Fibroblast of skin of right quadriceps (primary cell): ENCODE measurements at regions not wholly inside any gene's neighbourhood (a gene's known extent, or its start where the extent isn't known, plus 50 kb on each side); places are given as distances from the start of the nearest gene placed in this dataset.
"Not testable (repeated sequence)": the region's sequence is repeated elsewhere in the genome, so short reads cannot be mapped to it uniquely, and the experiment has no call there.

Experiments
- DNase-seq: peaks from one replicate; pipeline ENCODE4 v3.0.0-alpha.2; 2013

DNA sequence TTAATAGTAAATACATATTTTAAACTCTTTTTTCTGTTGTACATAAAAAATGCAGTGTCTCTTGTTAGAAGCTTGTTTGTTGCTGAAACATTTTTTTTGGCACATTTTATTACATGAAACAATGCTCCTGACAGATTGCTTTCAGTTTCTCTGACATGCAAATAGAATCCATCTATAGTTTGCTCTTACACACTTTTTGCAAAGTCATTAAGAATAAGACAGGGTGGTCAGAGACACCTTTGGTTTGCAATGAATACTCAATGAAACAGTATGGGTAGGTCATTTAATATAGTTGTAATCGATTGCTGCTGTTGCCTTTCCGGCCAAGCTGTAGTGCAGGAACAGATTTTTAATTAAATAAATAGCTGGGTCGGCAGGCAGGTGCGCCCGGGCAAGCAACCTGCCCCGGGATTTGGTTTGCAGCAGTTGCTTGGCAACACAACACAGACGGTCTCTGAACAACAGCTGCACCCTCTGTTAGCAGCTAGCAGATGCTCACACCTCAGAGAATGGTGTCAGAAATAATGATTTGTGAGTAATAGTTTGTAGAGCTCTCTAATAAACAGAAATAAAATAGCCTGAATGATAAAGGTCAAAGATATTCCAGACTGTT, 115.7 kb upstream of the CACNA2D1 start:
- DNase-seq: no peak

- DNase-seq: no peak
Observed at GRCh38 chr7:82549616-82550285, 106.2 kb upstream of the CACNA2D1 start.

DNA sequence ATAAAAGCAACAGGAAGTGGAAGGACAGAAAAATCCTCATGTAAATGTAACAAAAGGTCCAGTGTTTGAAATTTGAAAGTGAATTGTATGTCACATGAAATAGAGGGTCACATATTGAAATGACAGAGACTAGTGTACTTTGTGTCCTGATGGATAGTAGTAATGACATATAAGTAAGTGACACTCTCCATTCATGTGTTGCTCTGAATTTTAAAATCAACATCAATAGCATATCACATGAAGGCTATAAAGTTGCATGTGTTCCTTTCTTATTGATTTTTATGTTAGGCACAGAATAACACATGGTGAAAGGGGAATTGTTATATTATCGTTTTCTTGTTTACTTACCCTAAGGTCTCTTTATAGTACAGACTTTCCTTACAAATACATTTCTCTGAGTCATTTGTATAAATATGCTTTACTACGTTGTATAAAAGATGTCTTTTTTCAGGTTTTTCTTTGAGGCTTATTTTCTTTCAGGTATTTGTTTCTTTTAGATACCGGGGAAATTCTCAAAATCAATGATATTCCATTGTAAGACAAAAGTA, 104.6 kb upstream of the CACNA2D1 start:
- no peak for DNase-seq

DNA sequence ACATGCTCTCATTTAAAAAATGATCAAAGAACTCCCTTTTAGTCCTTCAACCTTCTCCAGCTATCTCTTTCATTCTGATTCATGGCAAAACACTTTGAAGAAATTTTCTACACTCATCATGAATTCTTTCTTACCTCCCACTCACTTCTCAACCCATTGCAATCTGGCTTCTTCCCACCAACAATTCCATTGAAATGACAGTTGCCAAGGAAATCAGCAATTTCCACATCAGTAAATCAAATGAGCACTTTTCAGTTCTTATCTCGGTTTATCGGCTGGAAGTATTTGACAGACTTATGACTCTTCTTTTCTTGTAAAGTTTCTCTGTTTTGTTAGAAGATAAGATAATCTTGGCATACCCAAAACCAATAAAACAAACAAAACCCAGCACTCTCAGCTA, 99.1 kb upstream of the CACNA2D1 start:
- DNase-seq: peak; percentile 82

- DNase-seq: no peak
Observed at GRCh38 chr7:82539969-82540368, 96.4 kb upstream of the CACNA2D1 start.

DNA sequence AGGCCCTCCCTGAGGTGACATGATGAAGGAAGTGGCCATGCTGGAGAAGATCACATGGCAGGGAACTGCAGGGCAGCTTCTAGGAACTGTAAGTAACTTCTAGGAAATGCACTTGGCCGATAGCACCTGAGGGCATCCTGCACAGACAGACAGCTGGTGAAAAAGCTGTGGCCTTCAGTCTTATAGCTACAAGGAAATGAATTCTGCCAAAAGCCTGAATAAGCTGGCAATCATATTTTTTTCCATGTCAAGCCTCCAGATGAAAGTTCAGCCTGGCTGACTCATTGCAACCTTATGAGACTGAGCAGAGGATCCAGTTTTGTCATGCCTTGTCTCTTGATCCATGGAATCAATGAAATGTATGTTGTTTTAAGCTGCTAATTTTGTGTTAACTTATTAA, 91.1 kb upstream of the CACNA2D1 start:
- peak; percentile 20 for DNase-seq

- peak; percentile 2 for DNase-seq
Observed at GRCh38 chr7:82530361-82530760, 86.8 kb upstream of the CACNA2D1 start.

- peak; percentile 17 for DNase-seq
Observed at GRCh38 chr7:82528577-82529310, 85.2 kb upstream of the CACNA2D1 start.

GRCh38 chr7:82527851-82528250, 84.3 kb upstream of the CACNA2D1 start:
- peak; percentile 20 for DNase-seq

DNA sequence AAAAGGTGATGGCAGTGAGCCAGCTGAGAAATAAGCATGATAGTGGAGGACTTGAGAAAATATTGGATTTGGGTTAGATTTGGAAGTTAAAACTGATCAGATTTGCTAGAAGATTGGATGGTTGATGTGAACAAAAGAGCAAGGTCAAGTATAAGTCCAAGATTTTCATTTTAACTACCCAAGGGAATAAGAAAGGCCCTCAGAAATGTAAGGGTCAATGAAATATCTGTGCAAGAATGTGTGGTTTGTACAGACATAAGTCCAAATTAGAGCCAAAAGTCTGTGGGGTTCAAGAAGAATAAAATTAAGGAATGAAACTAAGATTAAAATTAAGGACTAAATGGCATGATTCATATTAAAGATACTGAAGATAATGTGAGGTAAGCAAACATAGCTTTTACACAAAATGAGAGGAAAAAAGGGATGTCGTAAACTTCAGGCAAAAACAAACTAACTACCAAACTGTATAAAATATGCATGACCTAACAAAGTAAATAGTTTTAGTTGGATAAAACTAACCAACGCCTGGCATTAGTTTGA, 78.4 kb upstream of the CACNA2D1 start:
- peak; percentile 1 for DNase-seq

GRCh38 chr7:82517050-82517449, 73.5 kb upstream of the CACNA2D1 start:
- no peak for DNase-seq

- no peak for DNase-seq
Observed at GRCh38 chr7:82511542-82511941, 68.0 kb upstream of the CACNA2D1 start.

DNA sequence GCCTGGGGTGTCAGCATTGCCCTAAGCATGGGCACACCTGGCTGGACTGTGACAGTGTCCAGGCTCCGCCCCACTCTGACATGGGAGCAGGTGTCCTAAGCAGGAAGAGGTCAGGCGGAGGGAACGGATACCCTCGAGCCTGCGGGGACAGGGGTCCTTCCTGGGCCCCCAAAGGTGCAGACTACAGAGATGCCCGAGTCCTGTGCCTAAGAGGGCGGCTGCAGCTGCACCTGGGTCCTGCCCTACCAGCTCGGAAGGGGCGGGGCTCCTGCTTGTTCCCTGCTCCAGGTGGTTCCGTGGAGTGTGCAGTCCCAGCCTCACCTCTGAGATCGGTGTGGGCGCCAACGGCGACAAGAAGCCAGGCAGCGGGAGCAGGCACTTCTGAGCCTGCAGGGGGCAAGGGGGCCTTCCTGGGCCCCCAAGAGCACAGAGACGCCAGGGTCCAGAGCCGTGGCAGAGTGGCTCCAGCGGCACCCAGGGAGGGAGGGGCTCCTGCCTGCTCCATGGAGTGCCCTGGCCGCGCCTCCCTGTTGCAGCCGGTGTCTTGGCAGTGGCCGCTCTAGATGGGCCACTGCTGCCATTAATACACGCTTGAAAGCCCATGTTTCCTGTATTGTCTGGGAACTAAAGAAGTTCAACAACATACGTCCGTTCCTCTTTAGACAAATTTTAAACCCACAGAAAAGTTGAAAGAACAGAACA, 64.5 kb upstream of the CACNA2D1 start:
- DNase-seq: no peak

- no peak for DNase-seq
Observed at GRCh38 chr7:82507365-82507975, 63.9 kb upstream of the CACNA2D1 start.

DNA sequence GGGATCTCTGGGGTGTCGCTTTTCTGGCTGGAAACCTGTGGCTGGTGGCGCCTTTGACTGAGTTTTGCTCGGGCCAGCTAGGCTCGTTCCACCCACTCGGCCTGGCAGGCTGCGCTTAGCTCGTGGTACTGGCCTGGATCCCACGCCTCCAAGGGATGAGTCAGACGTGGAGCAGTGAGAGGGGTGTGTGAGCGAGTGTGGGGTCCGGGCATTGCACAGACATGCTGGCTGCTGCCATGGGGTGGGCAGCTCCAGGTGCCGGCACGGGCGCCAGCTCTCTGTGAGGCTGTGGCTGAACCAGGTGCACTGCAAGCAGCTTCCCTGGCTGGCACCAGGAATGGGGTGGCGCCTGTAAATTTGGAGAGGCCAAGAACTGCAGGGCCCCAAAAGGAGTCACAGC, 63.1 kb upstream of the CACNA2D1 start:
- no peak for DNase-seq

DNA sequence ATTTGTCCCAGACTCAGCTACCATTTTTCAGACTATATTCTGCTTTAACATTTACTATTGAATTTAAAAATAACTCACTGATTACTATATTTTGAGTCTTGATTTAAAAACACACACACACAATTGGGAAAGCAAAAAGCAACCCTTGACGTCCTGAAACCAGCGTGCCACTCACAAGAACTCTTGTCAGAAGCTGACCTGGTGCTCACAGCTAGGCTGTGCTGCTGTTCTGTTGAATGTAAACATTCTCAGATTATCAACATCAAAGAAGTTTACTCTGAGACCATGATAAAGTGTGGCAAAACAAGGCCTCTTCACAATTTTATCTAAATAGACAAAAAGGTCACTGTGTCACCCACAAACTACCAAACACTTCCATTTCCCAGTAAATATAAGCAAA, 62.6 kb upstream of the CACNA2D1 start:
- DNase-seq: no peak

- no peak for DNase-seq
Observed at GRCh38 chr7:82501346-82501745, 57.8 kb upstream of the CACNA2D1 start.

- not testable (repeated sequence) for DNase-seq
Observed at GRCh38 chr7:82499546-82499945, 56.0 kb upstream of the CACNA2D1 start.

DNA sequence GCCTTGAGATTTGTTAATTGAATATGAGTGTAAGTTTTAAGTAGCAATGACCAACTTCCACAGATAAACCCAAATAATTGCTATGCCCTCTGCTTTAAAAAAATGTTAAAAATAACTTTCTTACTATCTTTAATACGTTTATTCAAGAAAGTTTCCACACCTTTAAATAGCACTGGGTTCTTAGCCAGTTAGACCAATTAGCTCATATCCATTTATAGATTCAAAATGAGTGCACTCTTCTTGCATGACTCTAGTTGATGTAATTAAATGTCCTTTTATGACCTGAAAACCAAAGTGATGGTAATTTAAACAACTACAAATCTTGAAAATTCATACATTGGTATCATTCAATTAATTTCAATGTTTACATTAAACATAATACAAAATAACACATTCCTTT, 50.8 kb upstream of the CACNA2D1 start:
- no peak for DNase-seq
